ENCODE measurements at regions not wholly inside any gene's neighbourhood (a gene's known extent, or its start where the extent isn't known, plus 50 kb on each side); places are given as distances from the start of the nearest gene placed in this dataset.

GRCh38 chr12:67921286-67921685, 68.0 kb upstream of the IFNG-AS1 start:
- no peak overlapping the region for H3K4me3 ChIP-seq
- no peak for TF ChIP-seq CTCF (IDR thresholded peaks at IDR 0.05)
- no peaks in the 10 kb centered on the region for H3K4me1 ChIP-seq
- H3K36me3 ChIP-seq = no peaks in the 10 kb centered on the region
- no peaks in the 10 kb centered on the region for H3K27me3 ChIP-seq
- no peak for DNase-seq (ENCODE audit: low spot score in 2 of 2)
- intact Hi-C loops (cut with DNase I) = no loop called here
- no peak overlapping the region for H3K27ac ChIP-seq
- H3K9me3 ChIP-seq = no peaks in the 10 kb centered on the region

- H3K4me1 ChIP-seq = no peaks in the 10 kb centered on the region
- H3K36me3 ChIP-seq = no peaks in the 10 kb centered on the region
- H3K9me3 ChIP-seq = no peaks in the 10 kb centered on the region
- H3K27ac ChIP-seq = no peak overlapping the region
- no peak for TF ChIP-seq CTCF (IDR thresholded peaks at IDR 0.05)
- intact Hi-C loops (cut with DNase I) = no loop called here
- DNase-seq (ENCODE audit: low spot score in 2 of 2) = no peak
- H3K4me3 ChIP-seq = no peak overlapping the region
- H3K27me3 ChIP-seq = no peaks in the 10 kb centered on the region
Observed at GRCh38 chr12:67922245-67922644, 67.0 kb upstream of the IFNG-AS1 start.

GRCh38 chr12:67925077-67925476, 64.2 kb upstream of the IFNG-AS1 start:
- Histone ChIP-seq H3K27me3 (no peaks in the 10 kb centered on the region), H3K9me3 (no peaks in the 10 kb centered on the region), H3K36me3 (no peaks in the 10 kb centered on the region), H3K4me1 (peaks cover 0 to 9% of the 10 kb centered on the region in 2 donors), H3K4me3 (no peak overlapping the region), H3K27ac (no peak overlapping the region)
- no peak for DNase-seq (ENCODE audit: low spot score in 2 of 2)
- intact Hi-C loops (cut with DNase I) = no loop called here
- no peak for TF ChIP-seq CTCF (IDR thresholded peaks at IDR 0.05)

GRCh38 chr12:67925552-67925951, 63.7 kb upstream of the IFNG-AS1 start:
- Histone ChIP-seq H3K36me3 (no peaks in the 10 kb centered on the region), H3K27me3 (no peaks in the 10 kb centered on the region), H3K4me3 (no peak overlapping the region), H3K4me1 (peaks cover 0 to 9% of the 10 kb centered on the region in 2 donors), H3K9me3 (no peaks in the 10 kb centered on the region), H3K27ac (no peak overlapping the region)
- no peak for DNase-seq (ENCODE audit: low spot score in 2 of 2)
- no peak for TF ChIP-seq CTCF (IDR thresholded peaks at IDR 0.05)
- intact Hi-C loops (cut with DNase I) = no loop called here

GRCh38 chr12:67926063-67926462, 63.2 kb upstream of the IFNG-AS1 start:
- intact Hi-C loops (cut with DNase I) = no loop called here
- TF ChIP-seq CTCF (IDR thresholded peaks at IDR 0.05) = no peak
- Histone ChIP-seq H3K27ac (no peak overlapping the region), H3K36me3 (no peaks in the 10 kb centered on the region), H3K4me1 (peaks cover 0 to 9% of the 10 kb centered on the region in 2 donors), H3K27me3 (no peaks in the 10 kb centered on the region), H3K9me3 (no peaks in the 10 kb centered on the region), H3K4me3 (no peak overlapping the region)
- no peak for DNase-seq (ENCODE audit: low spot score in 2 of 2)

- no peak overlapping the region for H3K27ac ChIP-seq
- intact Hi-C loops (cut with DNase I) = no loop called here
- no peaks in the 10 kb centered on the region for H3K9me3 ChIP-seq
- H3K27me3 ChIP-seq = no peaks in the 10 kb centered on the region
- no peak overlapping the region for H3K4me3 ChIP-seq
- no peak for DNase-seq (ENCODE audit: low spot score in 2 of 2)
- no peak for TF ChIP-seq CTCF (IDR thresholded peaks at IDR 0.05)
- peaks cover 0 to 9% of the 10 kb centered on the region in 2 donors for H3K4me1 ChIP-seq
- no peaks in the 10 kb centered on the region for H3K36me3 ChIP-seq
Observed at GRCh38 chr12:67927324-67927723, 61.9 kb upstream of the IFNG-AS1 start.
